ENCODE measurements at regions not wholly inside any gene's neighbourhood (a gene's known extent, or its start where the extent isn't known, plus 50 kb on each side); places are given as distances from the start of the nearest gene placed in this dataset.

GRCh38 chr2:23149777-23150176, 235.2 kb upstream of the KLHL29 start:
- DNase-seq (ENCODE audit: low read depth) = no peak
- no peaks in the 10 kb centered on the region for H3K36me3 ChIP-seq (ENCODE audit: control insufficient read depth, insufficient read depth, low read length)
- H3K27me3 ChIP-seq (ENCODE audit: control insufficient read depth, insufficient read depth, low read length) = no peaks in the 10 kb centered on the region
- TF ChIP-seq, protein P1, sequence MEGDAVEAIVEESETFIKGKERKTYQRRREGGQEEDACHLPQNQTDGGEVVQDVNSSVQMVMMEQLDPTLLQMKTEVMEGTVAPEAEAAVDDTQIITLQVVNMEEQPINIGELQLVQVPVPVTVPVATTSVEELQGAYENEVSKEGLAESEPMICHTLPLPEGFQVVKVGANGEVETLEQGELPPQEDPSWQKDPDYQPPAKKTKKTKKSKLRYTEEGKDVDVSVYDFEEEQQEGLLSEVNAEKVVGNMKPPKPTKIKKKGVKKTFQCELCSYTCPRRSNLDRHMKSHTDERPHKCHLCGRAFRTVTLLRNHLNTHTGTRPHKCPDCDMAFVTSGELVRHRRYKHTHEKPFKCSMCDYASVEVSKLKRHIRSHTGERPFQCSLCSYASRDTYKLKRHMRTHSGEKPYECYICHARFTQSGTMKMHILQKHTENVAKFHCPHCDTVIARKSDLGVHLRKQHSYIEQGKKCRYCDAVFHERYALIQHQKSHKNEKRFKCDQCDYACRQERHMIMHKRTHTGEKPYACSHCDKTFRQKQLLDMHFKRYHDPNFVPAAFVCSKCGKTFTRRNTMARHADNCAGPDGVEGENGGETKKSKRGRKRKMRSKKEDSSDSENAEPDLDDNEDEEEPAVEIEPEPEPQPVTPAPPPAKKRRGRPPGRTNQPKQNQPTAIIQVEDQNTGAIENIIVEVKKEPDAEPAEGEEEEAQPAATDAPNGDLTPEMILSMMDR (IDR thresholded peaks at IDR 0.05; ENCODE audit: insufficient read depth, low read depth, low read length) = no peak
- H3K4me3 ChIP-seq (ENCODE audit: low read depth, low read length) = no peak overlapping the region
- POLR2A ChIA-PET = no interaction called here
- CTCF ChIA-PET = no interaction called here

GRCh38 chr2:23153484-23153883, 231.5 kb upstream of the KLHL29 start:
- no peak overlapping the region for H3K4me3 ChIP-seq (ENCODE audit: low read depth, low read length)
- no peaks in the 10 kb centered on the region for H3K27me3 ChIP-seq (ENCODE audit: control insufficient read depth, insufficient read depth, low read length)
- TF ChIP-seq, protein P1 (IDR thresholded peaks at IDR 0.05; ENCODE audit: insufficient read depth, low read depth, low read length) = no peak
- POLR2A ChIA-PET = no interaction called here
- no peaks in the 10 kb centered on the region for H3K36me3 ChIP-seq (ENCODE audit: control insufficient read depth, insufficient read depth, low read length)
- DNase-seq (ENCODE audit: low read depth) = no peak
- CTCF ChIA-PET = no interaction called here

- ChIA-PET CTCF (no interaction called here), POLR2A (no interaction called here)
- TF ChIP-seq, protein P1 (IDR thresholded peaks at IDR 0.05; ENCODE audit: insufficient read depth, low read depth, low read length) = no peak
- H3K27me3 ChIP-seq (ENCODE audit: control insufficient read depth, insufficient read depth, low read length) = no peaks in the 10 kb centered on the region
- H3K36me3 ChIP-seq (ENCODE audit: control insufficient read depth, insufficient read depth, low read length) = no peaks in the 10 kb centered on the region
- no peak for DNase-seq (ENCODE audit: low read depth)
- H3K4me3 ChIP-seq (ENCODE audit: low read depth, low read length) = no peak overlapping the region
Observed at GRCh38 chr2:23155022-23155421, 230.0 kb upstream of the KLHL29 start.

DNA sequence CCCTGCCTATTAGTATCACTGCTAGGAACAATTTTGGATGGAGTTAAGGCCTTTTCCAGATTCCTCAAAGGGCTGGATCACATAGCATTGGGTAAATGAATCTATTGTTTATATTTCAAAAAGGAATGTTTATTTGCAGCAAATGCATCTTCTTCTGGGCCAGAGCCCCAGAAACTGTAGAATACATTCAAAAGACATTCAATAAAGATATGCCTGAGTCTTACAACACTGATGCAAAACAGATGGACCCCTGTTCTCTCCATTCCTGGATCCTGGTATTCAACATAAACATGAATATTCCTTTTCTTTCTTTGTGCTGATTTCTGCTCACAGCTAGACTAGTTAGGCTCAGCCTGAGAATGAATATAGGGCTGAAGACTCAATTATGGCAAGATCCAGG, 227.2 kb upstream of the KLHL29 start:
- Histone ChIP-seq H3K4me3 (ENCODE audit: low read depth, low read length) (no peak overlapping the region), H3K27me3 (ENCODE audit: control insufficient read depth, insufficient read depth, low read length) (no peaks in the 10 kb centered on the region), H3K36me3 (ENCODE audit: control insufficient read depth, insufficient read depth, low read length) (no peaks in the 10 kb centered on the region)
- CTCF ChIA-PET = interaction anchor here (0.7 kb wide), 1 partner anchor 143 kb away, joined by 3 read pairs; no protein-coding TSS in a partner anchor
- no peak for DNase-seq (ENCODE audit: low read depth)
- TF ChIP-seq, protein P1 (IDR thresholded peaks at IDR 0.05; ENCODE audit: insufficient read depth, low read depth, low read length) = no peak
- POLR2A ChIA-PET = no interaction called here

DNA sequence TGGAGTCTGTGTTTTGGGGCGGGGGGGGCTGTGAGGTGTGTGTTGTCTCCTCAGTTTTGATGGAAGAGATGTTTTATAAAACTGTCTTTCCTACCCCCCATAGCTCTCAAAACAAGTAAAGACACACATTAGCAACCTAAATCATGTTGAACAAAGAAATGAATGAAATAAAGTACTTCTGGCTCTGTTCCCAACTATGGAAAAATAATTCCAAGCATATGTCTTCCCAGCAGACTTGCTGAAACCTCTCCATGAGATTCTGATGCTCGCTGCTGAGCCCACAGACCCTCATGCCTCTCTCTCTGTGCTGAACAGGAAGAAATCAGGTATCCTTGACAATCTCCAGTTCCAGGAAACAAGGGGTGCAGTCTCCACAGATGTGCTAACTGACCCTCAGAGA, 226.7 kb upstream of the KLHL29 start:
- Histone ChIP-seq H3K27me3 (ENCODE audit: control insufficient read depth, insufficient read depth, low read length) (no peaks in the 10 kb centered on the region), H3K4me3 (ENCODE audit: low read depth, low read length) (no peak overlapping the region), H3K36me3 (ENCODE audit: control insufficient read depth, insufficient read depth, low read length) (no peaks in the 10 kb centered on the region)
- no peak for DNase-seq (ENCODE audit: low read depth)
- TF ChIP-seq, protein P1 (IDR thresholded peaks at IDR 0.05; ENCODE audit: insufficient read depth, low read depth, low read length) = no peak
- ChIA-PET CTCF (interaction anchor here (0.7 kb wide), 1 partner anchor 143 kb away, joined by 3 read pairs; no protein-coding TSS in a partner anchor), POLR2A (no interaction called here)

Measured in BJ (cell line).